ENCODE measurements at regions not wholly inside any gene's neighbourhood (a gene's known extent, or its start where the extent isn't known, plus 50 kb on each side); places are given as distances from the start of the nearest gene placed in this dataset.

DNA sequence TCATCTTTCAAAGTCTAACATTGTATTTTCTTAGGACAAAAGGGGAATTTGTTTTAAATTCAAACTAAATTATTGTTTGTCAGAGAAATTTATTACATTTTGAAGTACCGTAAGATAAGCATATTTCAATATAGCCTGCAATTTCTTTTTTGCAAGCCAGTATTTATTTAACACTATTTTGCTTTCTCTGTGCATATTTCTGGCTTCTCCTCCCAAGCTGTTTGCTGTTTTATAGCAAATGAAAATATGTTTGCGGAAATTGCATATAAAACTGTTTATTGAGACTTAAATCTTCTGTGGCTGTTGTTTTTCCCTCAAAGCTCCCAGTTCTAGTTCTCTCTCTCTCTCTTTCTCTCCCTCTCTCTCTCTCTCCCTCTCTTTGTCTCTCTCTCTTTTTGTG, 866.8 kb downstream of the FAM181B start:
- Histone ChIP-seq H3K4me1 (ENCODE audit: control insufficient read depth, extremely low read depth, insufficient read depth, low read length) (no peaks in the 10 kb centered on the region), H3K4me3 (replicated peaks in 1 of 3; ENCODE audit: insufficient read depth in 1 of 3, low read depth in 1 of 3, low read length in 3 of 3) (no peak overlapping the region), H3K9ac (replicated peaks; ENCODE audit: extremely low read depth, insufficient read depth, low read length) (no peak overlapping the region), H2AFZ (ENCODE audit: low read depth, low read length) (no peak overlapping the region), H4K20me1 (replicated peaks; ENCODE audit: control insufficient read depth, extremely low read depth, insufficient read depth, low read length) (no peaks in the 10 kb centered on the region), H3K4me2 (ENCODE audit: insufficient read depth, low read length) (no peak overlapping the region), H3K27me3 (ENCODE audit: control insufficient read depth in 2 of 2, insufficient read depth in 2 of 2, low read length in 2 of 2) (no peaks in the 10 kb centered on the region), H3K79me2 (ENCODE audit: control insufficient read depth, insufficient read depth, low read length) (no peaks in the 10 kb centered on the region), H3K9me1 (replicated peaks; ENCODE audit: control insufficient read depth, extremely low read depth, insufficient read depth, low read length) (no peaks in the 10 kb centered on the region), H3K36me3 (ENCODE audit: control insufficient read depth in 2 of 2, extremely low read depth in 1 of 2, insufficient read depth in 2 of 2, low read length in 2 of 2) (no peaks in the 10 kb centered on the region), H3K27ac (ENCODE audit: insufficient read depth, low read depth, low read length) (no peak overlapping the region), H3K9me3 (replicated peaks; ENCODE audit: control insufficient read depth, insufficient read depth, low read length) (peaks cover 2% of the 10 kb centered on the region)
- intact Hi-C loops (cut with micrococcal nuclease) = no loop called here
- no peak for DNase-seq (ENCODE audit: low read depth, low spot score)
- dilution Hi-C loops (cut with MboI; ENCODE audit: extremely low pct_ligation_motif_present, low sequenced_read_pairs) = no loop called here
- no peak for FAIRE-seq
- ChIA-PET POLR2A (no interaction called here), CTCF (no interaction called here)
- TF ChIP-seq, protein P1, sequence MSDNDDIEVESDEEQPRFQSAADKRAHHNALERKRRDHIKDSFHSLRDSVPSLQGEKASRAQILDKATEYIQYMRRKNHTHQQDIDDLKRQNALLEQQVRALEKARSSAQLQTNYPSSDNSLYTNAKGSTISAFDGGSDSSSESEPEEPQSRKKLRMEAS (IDR thresholded peaks at IDR 0.05; ENCODE audit: insufficient read depth, insufficient read length) = no peak
- TF ChIP-seq POLR2A (IDR thresholded peaks at IDR 0.05; ENCODE audit: low read depth, low read length) (no peak), FOS (IDR thresholded peaks at IDR 0.05; ENCODE audit: borderline replicate concordance, insufficient read depth, low read length) (no peak), POLR2AphosphoS5 (IDR thresholded peaks at IDR 0.05; ENCODE audit: insufficient read depth, low read depth, low read length) (no peak), GATA2 (IDR thresholded peaks at IDR 0.05; ENCODE audit: insufficient read depth, insufficient read length, low read depth, low read length) (no peak), EZH2 (IDR thresholded peaks at IDR 0.05; ENCODE audit: borderline replicate concordance, low read depth, low read length, severe bottlenecking) (no peak), JUN (IDR thresholded peaks at IDR 0.05; ENCODE audit: borderline replicate concordance, insufficient read depth, insufficient read length, low read depth) (no peak), MYC (IDR thresholded peaks at IDR 0.05; ENCODE audit: low read depth, low read length) (no peak)
- TF ChIP-seq, protein P2, sequence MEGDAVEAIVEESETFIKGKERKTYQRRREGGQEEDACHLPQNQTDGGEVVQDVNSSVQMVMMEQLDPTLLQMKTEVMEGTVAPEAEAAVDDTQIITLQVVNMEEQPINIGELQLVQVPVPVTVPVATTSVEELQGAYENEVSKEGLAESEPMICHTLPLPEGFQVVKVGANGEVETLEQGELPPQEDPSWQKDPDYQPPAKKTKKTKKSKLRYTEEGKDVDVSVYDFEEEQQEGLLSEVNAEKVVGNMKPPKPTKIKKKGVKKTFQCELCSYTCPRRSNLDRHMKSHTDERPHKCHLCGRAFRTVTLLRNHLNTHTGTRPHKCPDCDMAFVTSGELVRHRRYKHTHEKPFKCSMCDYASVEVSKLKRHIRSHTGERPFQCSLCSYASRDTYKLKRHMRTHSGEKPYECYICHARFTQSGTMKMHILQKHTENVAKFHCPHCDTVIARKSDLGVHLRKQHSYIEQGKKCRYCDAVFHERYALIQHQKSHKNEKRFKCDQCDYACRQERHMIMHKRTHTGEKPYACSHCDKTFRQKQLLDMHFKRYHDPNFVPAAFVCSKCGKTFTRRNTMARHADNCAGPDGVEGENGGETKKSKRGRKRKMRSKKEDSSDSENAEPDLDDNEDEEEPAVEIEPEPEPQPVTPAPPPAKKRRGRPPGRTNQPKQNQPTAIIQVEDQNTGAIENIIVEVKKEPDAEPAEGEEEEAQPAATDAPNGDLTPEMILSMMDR (IDR thresholded peaks at IDR 0.05; ENCODE audit: extremely low read depth in 1 of 2, insufficient read depth in 1 of 2, low read depth in 1 of 2, low read length in 2 of 2) = no peak
- BruUV-seq (replicated peaks) = no TSS peak
